NCI-H748 treated with DMSO at 0.1 percent for 48 hours (cell line): ENCODE measurements at regions not wholly inside any gene's neighbourhood (a gene's known extent, or its start where the extent isn't known, plus 50 kb on each side); places are given as distances from the start of the nearest gene placed in this dataset.
"Not testable (repeated sequence)": the region's sequence is repeated elsewhere in the genome, so short reads cannot be mapped to it uniquely, and the experiment has no call there.

Experiments
- DNase-seq: peaks from one replicate; lab custom pipeline; 2025; lab: John Stamatoyannopoulos, UW

GRCh38 chr3:32042867-32043266 lies 61.3 kb downstream of the ZNF860 start:
- DNase-seq: not testable (repeated sequence)

GRCh38 chr3:32045091-32045915 lies 61.1 kb upstream of the GPD1L start:
- peak; percentile 51 for DNase-seq

GRCh38 chr3:32046102-32046501 lies 60.3 kb upstream of the GPD1L start:
- no peak for DNase-seq

GRCh38 chr3:32048487-32049182 lies 57.8 kb upstream of the GPD1L start:
- DNase-seq: no peak

GRCh38 chr3:32049916-32050315 lies 56.5 kb upstream of the GPD1L start:
- DNase-seq: no peak

GRCh38 chr3:32052230-32052629 lies 54.2 kb upstream of the GPD1L start:
- not testable (repeated sequence) for DNase-seq

- not testable (repeated sequence) for DNase-seq
These were observed 53.6 kb upstream of the GPD1L start for GRCh38 chr3:32052851-32053250.

GRCh38 chr3:32056559-32057290 lies 49.7 kb upstream of the GPD1L start:
- DNase-seq: no peak
